Keratinocyte (primary cell): ENCODE measurements at regions not wholly inside any gene's neighbourhood (a gene's known extent, or its start where the extent isn't known, plus 50 kb on each side); places are given as distances from the start of the nearest gene placed in this dataset.

ENCODE experiments used
- DNase-seq: peaks from one replicate; pipeline ENCODE4 v3.0.0-alpha.2; 2011; ENCODE audit warnings: low read depth, missing footprints, low spot score
- FAIRE-seq: peaks from 2 replicates; lab custom pipeline; 2011; peaks lifted over from hg19 to GRCh38; lab: Jason Lieb, UNC
- H2AFZ ChIP-seq: 2 replicates; pipeline ENCODE4 v1.6.0; 2012; ENCODE audit warnings: low read length, control low read depth, inconsistent platforms; ENCODE audit not compliant: control insufficient read depth
- H3K27ac ChIP-seq: 2 replicates; pipeline ENCODE4 v1.5.1; 2011; ENCODE audit warnings: low read length; ENCODE audit not compliant: control insufficient read depth, insufficient read depth
- H3K27me3 ChIP-seq: 3 replicates; pipeline ENCODE4 v1.6.0; 2011; ENCODE audit warnings: low read length; ENCODE audit not compliant: control insufficient read depth, insufficient read depth; ENCODE audit errors: extremely low read depth
- H3K36me3 ChIP-seq, 2 experiments: 2 replicates in 1 of 2; 3 replicates in 1 of 2; pipeline ENCODE4 v1.5.1; 2011; ENCODE audit warnings: low read length in 2 of 2, mild to moderate bottlenecking in 1 of 2; ENCODE audit not compliant: control insufficient read depth in 2 of 2, insufficient read depth in 2 of 2; ENCODE audit errors: extremely low read depth in 1 of 2
- H3K4me1 ChIP-seq: 3 replicates; pipeline ENCODE4 v1.5.1; 2011; ENCODE audit warnings: low read length; ENCODE audit not compliant: control insufficient read depth, insufficient read depth; ENCODE audit errors: extremely low read depth
- H3K4me2 ChIP-seq: 3 replicates; pipeline ENCODE4 v1.6.0; 2011; ENCODE audit warnings: low read depth, low read length; ENCODE audit not compliant: control insufficient read depth, insufficient read depth; ENCODE audit errors: extremely low read depth
- H3K4me3 ChIP-seq, 3 experiments: fragments of 200-600 bp in 1 of 3; sonication (generic) in 1 of 3; 2 replicates in 2 of 3; 3 replicates in 1 of 3; pipeline ENCODE4 v1.5.1; 2011 to 2016; ENCODE audit warnings: low read length in 3 of 3, mild to moderate bottlenecking in 3 of 3, control low read depth in 2 of 3, inconsistent platforms in 1 of 3, low read depth in 1 of 3, mixed read lengths in 1 of 3, mixed run types in 1 of 3, moderate library complexity in 1 of 3; ENCODE audit not compliant: control insufficient read depth in 2 of 3, insufficient read depth in 2 of 3; ENCODE audit errors: extremely low read depth in 1 of 3
- H3K79me2 ChIP-seq: 2 replicates; pipeline ENCODE4 v1.6.0; 2012; ENCODE audit warnings: low read length; ENCODE audit not compliant: control insufficient read depth, insufficient read depth
- H3K9ac ChIP-seq: 3 replicates; pipeline ENCODE4 v1.6.0; 2011; ENCODE audit warnings: low read length; ENCODE audit not compliant: control insufficient read depth, insufficient read depth; ENCODE audit errors: extremely low read depth
- H3K9me1 ChIP-seq: 3 replicates; pipeline ENCODE4 v1.6.0; 2011; ENCODE audit warnings: low read length; ENCODE audit not compliant: control insufficient read depth, insufficient read depth; ENCODE audit errors: extremely low read depth
- H3K9me3 ChIP-seq: 2 replicates; pipeline ENCODE4 v1.5.1; 2012; ENCODE audit warnings: low read depth, low read length; ENCODE audit not compliant: control insufficient read depth
- H4K20me1 ChIP-seq: 3 replicates; pipeline ENCODE4 v1.6.0; 2011; ENCODE audit warnings: low read length; ENCODE audit not compliant: control insufficient read depth, insufficient read depth; ENCODE audit errors: extremely low read depth
- CTCF ChIP-seq, 3 experiments: IDR thresholded peaks in 1 of 3; conservative IDR thresholded peaks in 1 of 3; optimal IDR thresholded peaks in 1 of 3; 2 replicates in 2 of 3; 3 replicates in 1 of 3; pipeline versions ENCODE3 to v1.5.1; 2011; ENCODE audit warnings: low read length in 3 of 3, mild to moderate bottlenecking in 3 of 3, moderate library complexity in 2 of 3, control low read depth in 1 of 3, inconsistent platforms in 1 of 3; ENCODE audit not compliant: insufficient read depth in 2 of 3; ENCODE audit errors: extremely low read depth in 1 of 3
- EZH2 ChIP-seq: IDR thresholded peaks from one replicate; pipeline ENCODE4 v1.6.1; 2012; ENCODE audit warnings: inconsistent platforms, mild to moderate bottlenecking, low read length, moderate library complexity
- dilution Hi-C: fragments of 300-500 bp; cut with MboI; formaldehyde crosslinking; loops from one replicate; pipeline ENCODE4 v1.7.0; 2020; ENCODE audit warnings: low sequenced_read_pairs; ENCODE audit not compliant: extremely low pct_ligation_motif_present

GRCh38 chr12:90859591-90859990, 95.4 kb downstream of the CCER1 start:
- Histone ChIP-seq H4K20me1 (no peaks in the 10 kb centered on the region), H3K79me2 (no peaks in the 10 kb centered on the region), H3K4me2 (no peak overlapping the region), H3K4me1 (no peaks in the 10 kb centered on the region), H3K36me3 (no peaks in the 10 kb centered on the region), H3K9me3 (no peaks in the 10 kb centered on the region), H2AFZ (no peak overlapping the region), H3K4me3 (no peak overlapping the region), H3K9ac (no peak overlapping the region), H3K27ac (no peak overlapping the region), H3K9me1 (no peaks in the 10 kb centered on the region), H3K27me3 (no peaks in the 10 kb centered on the region)
- dilution Hi-C loops: no loop called here
- no peak for TF ChIP-seq CTCF (optimal IDR thresholded peaks at IDR 0.05 in 1 of 3, IDR thresholded peaks at IDR 0.05 in 1 of 3, conservative IDR thresholded peaks at IDR 0.05 in 1 of 3; ENCODE audit: extremely low read depth in 1 of 3, insufficient read depth in 2 of 3, low read length in 3 of 3)
- no peak for TF ChIP-seq EZH2
- FAIRE-seq: no peak
- no peak for DNase-seq

GRCh38 chr12:90858252-90858651, 96.7 kb downstream of the CCER1 start:
- dilution Hi-C loops: no loop called here
- Histone ChIP-seq H3K9ac (no peak overlapping the region), H3K27me3 (no peaks in the 10 kb centered on the region), H3K9me3 (no peaks in the 10 kb centered on the region), H4K20me1 (no peaks in the 10 kb centered on the region), H3K4me3 (no peak overlapping the region), H3K4me1 (peaks cover 4% of the 10 kb centered on the region), H3K27ac (no peak overlapping the region), H2AFZ (no peak overlapping the region), H3K9me1 (no peaks in the 10 kb centered on the region), H3K79me2 (no peaks in the 10 kb centered on the region), H3K4me2 (no peak overlapping the region), H3K36me3 (no peaks in the 10 kb centered on the region)
- no peak for FAIRE-seq
- DNase-seq: no peak
- TF ChIP-seq CTCF (optimal IDR thresholded peaks at IDR 0.05 in 1 of 3, IDR thresholded peaks at IDR 0.05 in 1 of 3, conservative IDR thresholded peaks at IDR 0.05 in 1 of 3; ENCODE audit: extremely low read depth in 1 of 3, insufficient read depth in 2 of 3, low read length in 3 of 3): no peak
- no peak for TF ChIP-seq EZH2
